Epithelial cell of proximal tubule (primary cell): ENCODE measurements at regions not wholly inside any gene's neighbourhood (a gene's known extent, or its start where the extent isn't known, plus 50 kb on each side); places are given as distances from the start of the nearest gene placed in this dataset.

Experiments
- DNase-seq: peaks from one replicate; pipeline ENCODE4 v3.0.0-alpha.2; 2011; ENCODE audit warnings: low read depth
- H3K4me3 ChIP-seq: 2 replicates; pipeline ENCODE4 v1.5.1; 2011; ENCODE audit warnings: low read depth, mild to moderate bottlenecking, low read length
- CTCF ChIP-seq: conservative IDR thresholded peaks from 2 replicates; pipeline ENCODE4 v1.5.1; 2012; ENCODE audit warnings: low read depth, mild to moderate bottlenecking, low read length

GRCh38 chr19:28497137-28497536 is 715.8 kb downstream of the UQCRFS1 start:
- no peak for DNase-seq

GRCh38 chr19:28495046-28495445 is 717.9 kb downstream of the UQCRFS1 start:
- DNase-seq: no peak
- no peak overlapping the region for H3K4me3 ChIP-seq
- no peak for TF ChIP-seq CTCF

More at GRCh38 chr19:28497137-28497536, 715.8 kb downstream of the UQCRFS1 start:
- no peak for TF ChIP-seq CTCF
- no peak overlapping the region for H3K4me3 ChIP-seq

GRCh38 chr19:28494461-28494860 is 718.5 kb downstream of the UQCRFS1 start:
- no peak for TF ChIP-seq CTCF
- no peak overlapping the region for H3K4me3 ChIP-seq
- DNase-seq: no peak

GRCh38 chr19:28493884-28494283 is 719.1 kb downstream of the UQCRFS1 start:
- DNase-seq: no peak
- no peak for TF ChIP-seq CTCF

GRCh38 chr19:28492621-28493020 is 720.3 kb downstream of the UQCRFS1 start:
- TF ChIP-seq CTCF: no peak
- no peak for DNase-seq
- H3K4me3 ChIP-seq: no peak overlapping the region

More at GRCh38 chr19:28493884-28494283, 719.1 kb downstream of the UQCRFS1 start:
- no peak overlapping the region for H3K4me3 ChIP-seq

- no peak for TF ChIP-seq CTCF
- DNase-seq: no peak
Observed at GRCh38 chr19:28492201-28492600, 720.8 kb downstream of the UQCRFS1 start.

GRCh38 chr19:28489776-28490175 is 723.2 kb downstream of the UQCRFS1 start:
- DNase-seq: no peak
- TF ChIP-seq CTCF: no peak
- H3K4me3 ChIP-seq: no peak overlapping the region

More at GRCh38 chr19:28492201-28492600, 720.8 kb downstream of the UQCRFS1 start:
- no peak overlapping the region for H3K4me3 ChIP-seq
